Bronchial epithelial cell (primary cell): ENCODE measurements at regions not wholly inside any gene's neighbourhood (a gene's known extent, or its start where the extent isn't known, plus 50 kb on each side); places are given as distances from the start of the nearest gene placed in this dataset.

Experiments
- DNase-seq: peaks from one replicate; pipeline ENCODE4 v3.0.0-alpha.2; 2010; ENCODE audit warnings: low read depth
- FAIRE-seq: peaks from 2 replicates; lab custom pipeline; 2011; peaks lifted over from hg19 to GRCh38; lab: Jason Lieb, UNC
- H3K27me3 ChIP-seq: 2 replicates; pipeline ENCODE4 v1.5.1; 2011; ENCODE audit warnings: low read length; ENCODE audit not compliant: control insufficient read depth, insufficient read depth
- H3K36me3 ChIP-seq: 2 replicates; pipeline ENCODE4 v1.5.1; 2011; ENCODE audit warnings: low read length; ENCODE audit not compliant: control insufficient read depth, insufficient read depth
- H3K4me3 ChIP-seq: 2 replicates; pipeline ENCODE4 v1.5.1; 2011; ENCODE audit warnings: mild to moderate bottlenecking, low read depth, low read length, control low read depth
- CTCF ChIP-seq: IDR thresholded peaks from 2 replicates; pipeline ENCODE4 v1.5.1; 2011; ENCODE audit warnings: mild to moderate bottlenecking, moderate library complexity, low read length, control low read depth, inconsistent platforms; ENCODE audit not compliant: insufficient read depth, severe bottlenecking

GRCh38 chr16:86191663-86192062 is 292.7 kb downstream of the IRF8 start:
- Histone ChIP-seq H3K27me3 (no peaks in the 10 kb centered on the region), H3K4me3 (no peak overlapping the region), H3K36me3 (no peaks in the 10 kb centered on the region)
- no peak for TF ChIP-seq CTCF
- DNase-seq (no peak), FAIRE-seq (no peak)

GRCh38 chr16:86193528-86194193 is 294.7 kb downstream of the IRF8 start:
- Histone ChIP-seq H3K36me3 (no peaks in the 10 kb centered on the region), H3K27me3 (no peaks in the 10 kb centered on the region), H3K4me3 (no peak overlapping the region)
- FAIRE-seq (no peak), DNase-seq (no peak)
- no peak for TF ChIP-seq CTCF

- FAIRE-seq: no peak
These were observed 297.1 kb downstream of the IRF8 start for GRCh38 chr16:86195863-86196630.

GRCh38 chr16:86196687-86197391 is 297.9 kb downstream of the IRF8 start:
- DNase-seq (no peak), FAIRE-seq (no peak)
- Histone ChIP-seq H3K36me3 (no peaks in the 10 kb centered on the region), H3K27me3 (no peaks in the 10 kb centered on the region), H3K4me3 (no peak overlapping the region)
- no peak for TF ChIP-seq CTCF

More at GRCh38 chr16:86195863-86196630, 297.1 kb downstream of the IRF8 start:
- no peak overlapping the region for H3K4me3 ChIP-seq
- H3K36me3 ChIP-seq: no peaks in the 10 kb centered on the region
- no peaks in the 10 kb centered on the region for H3K27me3 ChIP-seq
- no peak for TF ChIP-seq CTCF
- DNase-seq: no peak

GRCh38 chr16:86198206-86199118 is 299.5 kb downstream of the IRF8 start:
- FAIRE-seq (no peak), DNase-seq (no peak)
- Histone ChIP-seq H3K36me3 (no peaks in the 10 kb centered on the region), H3K27me3 (no peaks in the 10 kb centered on the region), H3K4me3 (no peak overlapping the region)
- TF ChIP-seq CTCF: no peak
